H9 (cell line): ENCODE measurements at regions not wholly inside any gene's neighbourhood (a gene's known extent, or its start where the extent isn't known, plus 50 kb on each side); places are given as distances from the start of the nearest gene placed in this dataset.

Experiments
- DNase-seq: peaks from one replicate; pipeline ENCODE4 v3.0.0-alpha.2; 2017
- H2AFZ ChIP-seq: one replicate; pipeline ENCODE4 v1.6.1; 2013; ENCODE audit warnings: mild to moderate bottlenecking, low read length, control low read depth, moderate library complexity
- H2AK5ac ChIP-seq: 2 replicates; pipeline ENCODE4 v1.6.1; 2013; ENCODE audit warnings: low read length, control low read depth, mixed read lengths; ENCODE audit not compliant: insufficient read length
- H2BK120ac ChIP-seq: one replicate; pipeline ENCODE4 v1.6.1; 2013; ENCODE audit warnings: low read depth, mild to moderate bottlenecking, low read length, control low read depth, inconsistent platforms; ENCODE audit not compliant: poor library complexity, severe bottlenecking
- H2BK12ac ChIP-seq: 2 replicates; pipeline ENCODE4 v1.6.1; 2013; ENCODE audit warnings: low read length, control low read depth, mixed read lengths, low read depth; ENCODE audit not compliant: insufficient read length
- H2BK15ac ChIP-seq: 2 replicates; pipeline ENCODE4 v1.6.1; 2013; ENCODE audit warnings: low read depth, low read length, control low read depth
- H2BK20ac ChIP-seq: one replicate; pipeline ENCODE4 v1.6.1; 2013; ENCODE audit warnings: low read depth, mild to moderate bottlenecking, low read length, control low read depth, inconsistent platforms; ENCODE audit not compliant: poor library complexity, severe bottlenecking
- H2BK5ac ChIP-seq: 2 replicates; pipeline ENCODE4 v1.6.1; 2013; ENCODE audit warnings: low read length, control low read depth, mixed read lengths; ENCODE audit not compliant: insufficient read length
- H3K14ac ChIP-seq: 2 replicates; pipeline ENCODE4 v1.6.1; 2013; ENCODE audit warnings: low read length, control low read depth; ENCODE audit not compliant: insufficient read depth
- H3K18ac ChIP-seq: 2 replicates; pipeline ENCODE4 v1.6.1; 2013; ENCODE audit warnings: low read depth, mild to moderate bottlenecking, mixed read lengths, low read length, control low read depth; ENCODE audit not compliant: insufficient read length
- H3K23ac ChIP-seq: 2 replicates; pipeline ENCODE4 v1.6.1; 2013; ENCODE audit warnings: low read length, control low read depth, mixed read lengths, low read depth; ENCODE audit not compliant: insufficient read length
- H3K23me2 ChIP-seq: 2 replicates; pipeline ENCODE4 v1.6.1; 2013; ENCODE audit warnings: low read depth, mild to moderate bottlenecking, mixed read lengths, low read length, control low read depth; ENCODE audit not compliant: insufficient read length, poor library complexity, severe bottlenecking
- H3K27ac ChIP-seq: 2 replicates; pipeline ENCODE4 v1.5.1; 2013; ENCODE audit warnings: low read length, control low read depth, mixed read lengths, low read depth; ENCODE audit not compliant: insufficient read length
- H3K27me3 ChIP-seq: 2 replicates; pipeline ENCODE4 v1.6.1; 2013; ENCODE audit warnings: low read length, control low read depth, inconsistent platforms; ENCODE audit not compliant: insufficient read depth
- H3K4ac ChIP-seq: 2 replicates; pipeline ENCODE4 v1.6.1; 2013; ENCODE audit warnings: low read depth, mild to moderate bottlenecking, control low read depth, inconsistent platforms, low read length, moderate library complexity
- H3K4me1 ChIP-seq: 2 replicates; pipeline ENCODE4 v1.6.1; 2013; ENCODE audit warnings: low read length, control low read depth, inconsistent platforms; ENCODE audit not compliant: insufficient read depth
- H3K4me2 ChIP-seq: 2 replicates; pipeline ENCODE4 v1.6.1; 2013; ENCODE audit warnings: low read length, control low read depth, mixed read lengths; ENCODE audit not compliant: insufficient read length, insufficient read depth
- H3K56ac ChIP-seq: 2 replicates; pipeline ENCODE4 v1.6.1; 2013; ENCODE audit warnings: low read depth, mild to moderate bottlenecking, mixed read lengths, low read length, control low read depth; ENCODE audit not compliant: insufficient read length
- H3K79me1 ChIP-seq: 2 replicates; pipeline ENCODE4 v1.6.1; 2013; ENCODE audit warnings: low read depth, mild to moderate bottlenecking, moderate library complexity, low read length, control low read depth, inconsistent platforms; ENCODE audit not compliant: insufficient read depth, poor library complexity, severe bottlenecking
- H3K79me2 ChIP-seq: 2 replicates; pipeline ENCODE4 v1.6.1; 2013; ENCODE audit warnings: low read length, control low read depth, inconsistent platforms; ENCODE audit not compliant: insufficient read depth
- H3K9ac ChIP-seq: 2 replicates; pipeline ENCODE4 v1.6.1; 2013; ENCODE audit warnings: low read length, control low read depth, mixed read lengths; ENCODE audit not compliant: insufficient read length; ENCODE audit errors: extremely low read depth
- H3K9me3 ChIP-seq: one replicate; pipeline ENCODE4 v1.6.1; 2013; ENCODE audit warnings: low read depth, low read length, inconsistent platforms; ENCODE audit not compliant: control insufficient read depth
- H3T11ph ChIP-seq: one replicate; pipeline ENCODE4 v1.6.1; 2013; ENCODE audit warnings: mild to moderate bottlenecking, low read length, control low read depth, inconsistent platforms
- H4K20me1 ChIP-seq: one replicate; pipeline ENCODE4 v1.6.1; 2013; ENCODE audit not compliant: control insufficient read depth, insufficient read length, insufficient read depth
- H4K5ac ChIP-seq: 2 replicates; pipeline ENCODE4 v1.6.1; 2013; ENCODE audit warnings: low read depth, mild to moderate bottlenecking, mixed read lengths, low read length, control low read depth; ENCODE audit not compliant: insufficient read length
- H4K8ac ChIP-seq: replicated peaks from 2 replicates; pipeline ENCODE4 v1.6.1; 2013; ENCODE audit warnings: low read length, control low read depth, mixed read lengths, low read depth; ENCODE audit not compliant: insufficient read length
- H4K91ac ChIP-seq: 2 replicates; pipeline ENCODE4 v1.6.1; 2013; ENCODE audit warnings: low read depth, mild to moderate bottlenecking, moderate library complexity, mixed read lengths, low read length, control low read depth; ENCODE audit not compliant: insufficient read length
- H3K27ac Mint-ChIP-seq, 3 experiments: 2 replicates in 2 of 3; 3 replicates in 1 of 3; pipeline ENCODE4 v1.8.0; 2020 to 2021; ENCODE audit warnings: mixed read lengths in 3 of 3, mild to moderate bottlenecking in 1 of 3, moderate library complexity in 1 of 3
- H3K27me3 Mint-ChIP-seq: 2 replicates; pipeline ENCODE4 v1.8.0; 2021; ENCODE audit warnings: low read depth, mild to moderate bottlenecking, moderate library complexity, mixed read lengths
- H3K36me3 Mint-ChIP-seq, 3 experiments: 2 replicates in 2 of 3; 3 replicates in 1 of 3; pipeline ENCODE4 v1.8.0; 2020 to 2021; ENCODE audit warnings: low read depth in 3 of 3, mixed read lengths in 3 of 3; ENCODE audit not compliant: insufficient read depth in 1 of 3
- H3K4me1 Mint-ChIP-seq, 2 experiments: 2 replicates each; pipeline ENCODE4 v1.8.0; 2020; ENCODE audit warnings: mixed read lengths in 2 of 2
- H3K4me3 Mint-ChIP-seq, 2 experiments: 2 replicates in 1 of 2; 3 replicates in 1 of 2; pipeline ENCODE4 v1.8.0; 2020 to 2021; ENCODE audit warnings: mild to moderate bottlenecking in 2 of 2, mixed read lengths in 2 of 2, moderate library complexity in 1 of 2
- H3K9me3 Mint-ChIP-seq, 2 experiments: 2 replicates in 1 of 2; 3 replicates in 1 of 2; pipeline ENCODE4 v1.8.0; 2020; ENCODE audit warnings: mild to moderate bottlenecking in 2 of 2, mixed read lengths in 2 of 2, moderate library complexity in 1 of 2
- CTCF ChIP-seq: fragments of 200-600 bp; sonication (generic); conservative IDR thresholded peaks from 3 replicates; pipeline ENCODE4 v1.8.0; 2021; ENCODE audit warnings: antibody characterized with exemption, mild to moderate bottlenecking
- WGBS: extraction: QIAGEN DNeasy Blood & Tissue Kit; methylation state at CpG from one replicate; pipeline ENCODE4 v1.1.7; 2013; ENCODE audit warnings: missing lambda C conversion rate, low lambda C conversion rate, mixed read lengths; ENCODE audit not compliant: insufficient read length; ENCODE audit errors: extremely low coverage; 5-methylcytosine and 5-hydroxymethylcytosine counted together

- H3T11ph ChIP-seq, result no peak overlapping the region
- Mint-ChIP-seq H3K27ac (no peak overlapping the region), H3K9me3 (no peaks in the 10 kb centered on the region), H3K36me3 (peaks cover 0 to 6% (median 0%) of the 10 kb centered on the region in 3 experiments; a peak in 1 of 7 replicates), H3K4me3 (no peak overlapping the region), H3K27me3 (peaks cover 7% of the 10 kb centered on the region; the same call in 1 of the 2 replicates), H3K4me1 (peaks cover 14 to 26% of the 10 kb centered on the region in 2 experiments)
- H3K9ac ChIP-seq, result no peak overlapping the region
- H3K4ac ChIP-seq, result no peak overlapping the region
- no peaks in the 10 kb centered on the region for H3K27me3 ChIP-seq
- no peaks in the 10 kb centered on the region for H3K9me3 ChIP-seq
- no peak overlapping the region for H2BK5ac ChIP-seq
- no peak overlapping the region for H4K5ac ChIP-seq
- TF ChIP-seq CTCF, result no peak
- no peak overlapping the region for H2BK12ac ChIP-seq
- DNase-seq, result no peak
- H3K23ac ChIP-seq, result no peak overlapping the region
- H2AFZ ChIP-seq, result no peak overlapping the region
- H4K91ac ChIP-seq, result no peak overlapping the region
- no peaks in the 10 kb centered on the region for H3K79me2 ChIP-seq
- no peaks in the 10 kb centered on the region for H3K79me1 ChIP-seq
- no peak overlapping the region for H3K27ac ChIP-seq
- H4K8ac ChIP-seq, result no peak overlapping the region
- no peak overlapping the region for H2BK120ac ChIP-seq
- H4K20me1 ChIP-seq, result no peaks in the 10 kb centered on the region
- H3K4me2 ChIP-seq, result no peak overlapping the region
- no peak overlapping the region for H2BK15ac ChIP-seq
- H3K4me1 ChIP-seq, result no peaks in the 10 kb centered on the region
- no CpG with 5 or more reads among the region's 9 CpGs for WGBS
- H3K56ac ChIP-seq, result no peak overlapping the region
- H2BK20ac ChIP-seq, result no peak overlapping the region
- peak overlapping the region; percentile 12 for H3K18ac ChIP-seq
- H3K14ac ChIP-seq, result no peak overlapping the region
- H2AK5ac ChIP-seq, result no peak overlapping the region
- no peaks in the 10 kb centered on the region for H3K23me2 ChIP-seq
These were observed 216.1 kb upstream of the RPL38 start for GRCh38 chr17:73987395-73987794.
